Right hindlimb (tissue), 1 donor: ENCODE measurements at regions not wholly inside any gene's neighbourhood (a gene's known extent, or its start where the extent isn't known, plus 50 kb on each side); places are given as distances from the start of the nearest gene placed in this dataset.

Experiments used
- DNase-seq: peaks from one replicate; pipeline ENCODE4 v3.0.0-alpha.2; 2018

GRCh38 chr22:49157529-49158339 is 669.9 kb downstream of the BRD1 start:
- DNase-seq = no peak

DNA sequence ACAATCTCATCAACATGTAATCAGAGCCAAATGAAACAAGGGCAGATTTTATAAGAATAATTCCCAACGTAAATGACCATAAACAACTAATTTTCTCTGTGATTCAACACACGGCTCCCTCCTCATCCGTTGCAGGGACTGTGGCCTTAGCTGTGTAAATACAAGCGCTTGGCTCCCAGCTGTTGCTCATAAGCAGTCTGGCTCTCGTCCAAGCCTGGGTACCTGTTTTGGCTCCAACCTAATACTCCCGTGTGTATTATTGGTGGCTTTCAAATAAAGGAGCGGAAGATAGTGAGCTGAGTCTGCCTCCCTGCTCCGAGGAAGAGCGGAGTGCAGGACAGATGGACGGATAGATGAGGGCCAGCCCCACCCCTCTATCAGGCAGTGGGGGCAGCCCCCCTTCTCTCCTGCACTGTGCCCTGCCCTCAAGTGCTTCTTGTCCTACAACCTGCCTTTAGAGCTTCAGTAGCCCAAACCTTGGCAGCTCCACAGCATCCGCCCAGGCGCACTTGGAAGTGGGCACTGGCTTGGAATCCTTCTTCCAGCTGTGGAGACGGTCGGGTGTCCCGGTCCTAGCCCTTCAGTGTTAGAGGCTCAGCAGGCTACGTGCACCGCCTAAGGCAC is 670.9 kb downstream of the BRD1 start:
- no peak for DNase-seq

GRCh38 chr22:49155770-49156580 is 671.7 kb downstream of the BRD1 start:
- no peak for DNase-seq

- no peak for DNase-seq
Observed at GRCh38 chr22:49155039-49155769, 672.5 kb downstream of the BRD1 start.

DNA sequence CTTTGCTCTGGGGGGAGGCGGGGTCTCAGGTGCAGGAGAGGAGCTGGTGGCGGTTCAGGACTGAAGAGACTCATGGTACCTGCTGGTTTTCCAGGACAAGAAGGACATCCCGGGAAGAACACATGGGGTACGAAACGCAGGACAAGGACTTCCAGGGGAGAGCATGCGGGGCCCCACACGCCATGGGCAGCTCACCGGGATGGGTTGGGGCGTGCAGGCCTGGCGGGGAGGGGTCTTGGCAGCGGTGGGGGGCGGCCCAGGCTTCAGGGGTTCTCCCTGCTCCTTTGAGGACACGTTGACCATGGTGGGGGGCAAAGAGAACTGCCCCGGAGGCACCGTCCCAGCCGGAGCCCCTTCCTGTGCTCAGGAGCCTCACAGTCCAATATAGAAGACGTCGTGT is 673.2 kb downstream of the BRD1 start:
- no peak for DNase-seq

DNA sequence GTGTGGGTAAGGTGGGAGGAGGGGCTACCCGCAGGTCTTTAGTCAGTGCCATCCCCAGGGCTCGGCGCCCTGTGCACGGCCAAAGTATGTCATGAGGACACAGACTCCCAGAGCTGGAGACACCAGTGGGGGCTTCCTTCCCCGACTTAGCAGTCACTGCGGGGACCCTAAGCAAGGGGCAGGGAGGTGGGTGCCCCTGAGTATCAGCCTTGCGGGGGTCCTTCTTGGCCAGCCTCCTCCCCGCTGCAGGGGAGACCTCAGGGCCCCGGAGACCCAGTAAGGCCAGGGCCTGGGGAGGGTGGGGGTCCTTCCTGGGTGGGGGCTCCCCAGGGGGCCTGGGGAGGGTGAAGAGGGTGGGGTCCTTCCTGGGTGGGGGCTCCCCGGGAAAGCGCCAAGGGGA is 673.8 kb downstream of the BRD1 start:
- DNase-seq = no peak

DNA sequence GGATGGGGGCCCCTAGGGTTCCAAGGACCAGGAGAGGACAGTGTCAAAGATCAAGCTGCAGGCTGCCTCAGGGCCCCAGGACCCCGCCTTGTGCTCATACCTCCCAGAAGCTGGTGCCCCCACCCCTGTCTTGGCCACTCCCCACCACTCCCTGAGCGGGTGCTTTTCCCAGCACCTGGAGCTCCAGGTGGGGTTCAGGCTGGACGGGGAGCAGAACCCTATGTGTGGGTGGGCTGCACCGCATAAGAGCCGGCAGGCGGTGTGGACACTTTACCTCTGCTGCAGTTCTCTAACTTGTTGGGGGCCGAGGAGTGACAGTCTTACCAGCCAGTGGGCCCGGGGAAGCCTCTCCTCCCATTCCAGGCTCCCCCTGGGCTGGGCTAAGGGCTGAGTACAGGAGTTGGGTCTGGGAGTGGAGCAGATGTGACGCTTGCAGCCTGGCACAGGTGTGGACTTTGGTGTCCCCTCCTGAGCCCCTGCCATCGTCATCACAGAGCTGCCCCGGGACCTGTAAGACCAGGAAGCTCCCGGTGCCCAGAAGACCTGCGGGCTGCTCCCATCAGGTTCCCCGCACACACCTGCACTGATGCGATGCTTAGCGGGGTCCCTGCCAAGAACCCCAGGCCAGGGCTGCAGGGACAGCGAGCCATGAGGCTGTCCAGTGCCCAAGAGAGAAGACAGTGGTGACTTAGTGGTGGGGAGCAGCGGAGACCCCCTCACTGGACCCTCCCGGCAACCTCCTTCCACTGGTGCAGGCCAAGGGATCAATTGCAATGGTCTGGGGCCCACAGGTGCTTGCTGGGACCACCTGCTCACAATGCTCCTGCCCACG is 674.5 kb downstream of the BRD1 start:
- no peak for DNase-seq

DNA sequence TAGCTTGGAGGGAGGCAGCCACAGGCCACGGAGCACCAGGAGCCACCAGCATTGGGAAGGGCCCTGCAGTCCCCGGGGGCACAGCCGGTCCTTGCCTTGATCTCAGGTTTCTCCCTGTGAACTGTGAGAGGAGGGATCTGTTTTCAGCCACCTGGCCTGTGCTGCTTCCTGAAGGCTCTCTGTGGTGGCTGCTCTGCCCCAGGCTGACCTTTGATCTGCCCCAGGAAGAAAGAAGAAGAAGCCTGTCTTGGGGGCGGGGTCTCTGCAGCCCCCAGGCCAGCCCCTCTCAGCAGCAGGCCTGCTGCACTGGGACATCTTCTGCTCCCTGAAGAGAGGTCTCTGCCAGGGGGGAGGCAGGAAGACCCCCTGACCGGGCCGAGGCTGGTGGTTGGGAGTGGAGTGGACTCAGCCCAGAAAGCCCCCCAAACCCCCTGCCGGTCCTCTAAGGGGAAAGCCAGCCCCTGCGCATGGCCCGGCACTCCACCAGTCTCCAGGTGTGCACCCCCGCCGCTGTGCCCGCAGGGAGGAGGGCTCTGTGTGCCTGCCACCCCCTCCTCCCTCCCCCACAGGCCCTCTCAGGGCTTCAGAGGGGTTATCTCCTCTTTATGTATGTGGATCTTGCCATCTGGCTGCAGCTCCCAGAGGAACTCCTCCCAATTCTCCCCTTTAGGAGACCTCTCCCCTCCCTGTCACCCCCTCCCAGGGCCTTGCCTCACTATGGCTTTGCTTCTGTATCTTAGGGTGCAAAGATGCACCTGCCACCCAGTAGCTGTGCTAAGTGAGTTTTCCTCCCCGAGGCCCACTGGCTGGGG is 675.3 kb downstream of the BRD1 start:
- no peak for DNase-seq

- no peak for DNase-seq
Observed at GRCh38 chr22:49151256-49152126, 676.2 kb downstream of the BRD1 start.

DNA sequence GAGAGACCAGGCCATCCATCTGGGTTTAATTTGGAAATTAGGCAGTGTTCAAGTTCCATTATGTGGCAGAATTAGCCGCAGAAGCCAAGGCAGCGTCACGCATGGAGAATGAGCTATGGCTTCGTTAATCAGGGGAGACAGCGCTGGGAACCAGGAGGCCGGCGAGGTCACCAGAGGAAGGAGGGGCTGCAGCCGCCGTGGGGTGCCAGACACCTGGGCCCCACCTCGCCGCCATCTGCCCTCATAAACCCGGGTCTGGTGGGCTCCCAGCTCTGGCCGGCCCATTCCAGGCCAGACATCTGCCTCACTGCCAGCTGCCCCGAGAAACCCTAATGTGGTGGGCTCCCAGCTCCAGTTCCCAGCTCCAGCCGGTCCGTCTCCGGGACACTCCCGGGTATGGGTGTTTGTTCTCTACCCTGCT is 676.9 kb downstream of the BRD1 start:
- no peak for DNase-seq

DNA sequence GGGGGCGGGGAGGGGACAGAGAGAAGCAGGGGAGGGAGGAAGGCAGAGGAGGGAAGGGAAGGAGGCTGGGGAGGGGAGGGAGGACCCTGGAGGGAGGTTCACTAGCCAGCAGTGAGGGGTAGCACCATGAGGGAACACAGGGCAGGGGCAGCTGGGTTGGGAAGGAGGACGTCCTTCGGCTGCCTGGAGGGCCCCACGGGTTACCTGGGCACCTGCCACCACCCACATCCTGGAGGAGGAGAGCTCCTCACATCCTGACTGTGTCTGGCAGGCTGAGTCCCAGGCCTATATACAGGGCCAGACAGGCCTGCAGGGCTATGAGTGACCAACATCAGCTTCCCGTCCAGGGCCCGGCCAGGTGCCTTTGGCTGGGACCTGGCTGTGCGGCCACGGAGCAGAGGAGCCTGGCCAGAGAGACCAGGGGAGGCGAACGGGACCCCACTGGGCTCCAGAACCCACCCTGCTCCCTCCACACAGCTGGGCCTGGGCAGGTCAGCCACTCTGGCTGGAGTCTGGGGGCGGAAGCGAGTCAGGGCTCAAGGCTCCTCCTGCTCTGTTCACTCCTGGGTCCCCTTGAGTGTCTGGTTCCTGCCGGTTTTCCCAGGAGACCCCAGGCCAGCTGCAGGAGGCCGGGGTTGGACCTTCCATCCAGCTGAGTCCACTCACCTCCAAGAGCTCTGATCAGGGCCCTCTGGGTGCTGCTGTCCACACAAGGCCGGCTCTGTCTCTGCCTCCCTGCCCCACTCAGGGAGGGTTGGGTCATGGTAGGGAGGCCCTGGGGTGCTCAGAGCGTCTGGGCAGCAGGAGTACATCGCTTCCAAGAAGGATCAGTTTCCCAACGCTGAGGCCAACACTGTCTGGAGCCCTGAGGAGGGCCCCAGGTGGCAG is 677.7 kb downstream of the BRD1 start:
- DNase-seq = no peak

DNA sequence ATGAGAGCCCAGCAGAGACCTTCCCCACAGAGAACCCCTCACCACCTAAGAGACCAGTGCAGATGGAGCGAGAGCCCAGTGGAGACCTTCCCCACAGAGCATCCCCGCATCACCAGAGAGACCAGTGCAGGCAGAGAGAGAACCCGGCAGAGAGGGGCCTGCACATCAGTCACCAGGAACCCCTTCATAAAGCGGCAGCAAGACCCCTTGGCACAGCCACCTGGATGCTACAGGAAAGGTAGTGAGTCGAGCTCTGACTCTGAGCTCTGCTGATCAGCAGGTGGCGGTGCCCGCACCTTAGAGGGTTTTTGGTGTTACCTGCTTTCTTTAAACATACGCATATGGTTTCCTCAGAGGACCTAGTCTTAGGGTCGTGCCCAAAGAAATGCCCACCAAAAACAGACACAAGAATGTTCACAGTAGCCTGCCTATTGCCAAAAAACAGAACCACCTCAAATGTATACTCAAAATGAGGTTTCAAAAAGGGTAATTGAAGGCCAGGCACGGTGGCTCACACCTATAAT is 678.7 kb downstream of the BRD1 start:
- no peak for DNase-seq

DNA sequence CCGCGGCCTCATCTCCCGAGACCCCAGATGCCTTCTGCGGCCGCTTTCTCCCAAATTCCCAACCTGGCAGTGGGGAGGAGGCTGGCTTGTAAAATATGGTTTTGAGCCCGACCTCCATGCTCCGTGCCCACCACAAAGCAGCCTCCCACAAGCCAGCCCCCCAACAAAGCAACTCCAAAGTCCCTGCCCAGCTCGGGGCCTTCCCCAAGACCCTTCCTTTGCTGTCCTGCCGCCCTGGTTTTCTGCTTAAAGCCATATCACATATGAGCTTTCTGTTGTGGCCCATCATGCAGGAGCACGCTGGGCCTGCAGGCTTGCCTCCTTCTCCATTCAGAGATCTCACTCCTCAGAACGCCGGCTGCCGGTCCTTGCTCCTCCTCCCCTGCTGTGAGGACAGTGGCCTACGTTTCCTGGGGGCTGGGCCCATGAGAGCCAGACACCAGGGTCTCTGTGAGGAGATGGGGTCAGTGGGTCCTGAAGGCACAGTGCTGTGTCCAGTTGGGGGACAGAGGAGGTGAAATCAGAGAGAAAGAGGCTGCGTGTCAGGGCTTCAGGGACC is 680.0 kb downstream of the BRD1 start:
- no peak for DNase-seq

DNA sequence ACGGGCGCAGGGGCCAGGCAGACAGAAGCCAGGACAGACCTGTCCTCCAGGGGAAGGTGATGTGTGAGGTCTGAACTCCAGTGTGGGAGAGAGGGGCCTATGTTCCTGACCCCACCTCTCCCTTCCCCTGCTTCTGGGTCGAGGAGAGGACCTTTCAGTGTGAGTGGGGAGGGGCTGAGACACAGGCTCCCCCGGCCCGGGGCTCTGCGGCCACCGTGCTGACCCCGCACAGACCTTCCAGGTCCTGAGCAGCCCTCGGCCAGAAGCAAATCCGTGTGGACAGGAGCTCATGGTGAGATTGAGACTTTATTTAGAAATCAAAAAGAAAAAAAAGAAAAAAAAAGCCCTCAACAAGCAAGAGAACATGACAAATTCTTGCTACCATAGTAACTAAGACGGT is 680.5 kb downstream of the BRD1 start:
- no peak for DNase-seq

DNA sequence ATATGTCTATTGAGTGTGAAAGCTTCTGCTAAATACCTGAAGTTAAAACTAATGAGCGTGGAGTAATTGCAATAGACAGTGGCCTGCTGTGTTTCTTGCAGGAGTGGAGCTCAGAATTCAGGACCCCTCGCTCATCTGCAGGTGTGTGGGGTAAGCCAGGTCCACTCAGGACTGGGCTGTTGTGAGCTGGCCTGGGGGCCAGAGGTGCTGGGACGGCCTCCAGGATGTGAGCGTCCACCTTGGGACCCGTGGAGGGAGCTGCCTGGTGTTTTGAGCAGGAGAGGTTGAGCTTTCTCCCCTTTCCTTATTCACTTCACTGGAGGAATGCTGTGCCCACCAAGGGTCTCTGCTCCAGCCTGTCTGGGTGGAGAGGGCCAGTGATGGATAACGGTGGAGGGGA is 681.2 kb downstream of the BRD1 start:
- DNase-seq = no peak

- DNase-seq = no peak
Observed at GRCh38 chr22:49143812-49144211, 683.9 kb downstream of the BRD1 start.

DNA sequence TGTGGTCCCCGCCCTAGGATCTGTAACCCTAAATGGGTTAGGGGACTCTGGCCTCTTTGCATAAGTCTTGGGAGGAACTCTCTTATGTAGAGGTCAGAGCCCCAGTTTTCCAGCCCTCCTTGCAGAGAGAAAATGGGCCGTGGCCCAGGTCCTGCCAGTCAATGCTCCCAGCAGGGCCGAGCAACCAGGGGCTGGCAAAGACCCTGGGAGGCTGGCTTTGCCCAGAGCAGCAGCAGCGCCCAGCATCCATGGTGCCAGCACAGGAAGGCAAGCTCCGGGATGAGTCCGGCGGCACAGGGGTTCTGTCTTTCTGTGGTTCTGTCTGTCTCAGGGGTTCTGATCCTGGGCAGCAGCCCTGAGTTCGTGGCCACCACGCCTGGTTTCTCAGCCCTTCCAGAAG is 684.8 kb downstream of the BRD1 start:
- DNase-seq = no peak

- no peak for DNase-seq
Observed at GRCh38 chr22:49142296-49142695, 685.4 kb downstream of the BRD1 start.

DNA sequence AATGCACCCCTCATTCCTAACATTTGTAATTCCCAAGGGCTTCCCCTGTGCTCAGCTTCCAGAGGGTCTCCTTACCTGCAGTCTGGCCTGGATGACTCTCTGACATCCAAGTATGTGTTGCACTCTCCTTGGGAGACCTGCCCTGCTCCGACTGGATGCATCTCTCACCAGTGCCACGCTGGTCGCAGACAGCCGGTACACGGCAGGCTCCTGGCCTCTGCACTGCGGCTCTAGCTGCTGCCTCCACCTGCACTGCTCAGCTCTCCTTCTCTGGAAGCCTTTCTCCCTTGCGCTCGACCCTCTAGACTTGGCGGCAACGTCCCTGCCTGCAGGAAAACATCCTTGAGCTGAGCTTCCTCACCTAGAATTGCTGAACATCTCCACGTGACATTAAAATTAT is 685.9 kb downstream of the BRD1 start:
- DNase-seq = no peak
